HG03457 (cell line): ENCODE measurements at regions not wholly inside any gene's neighbourhood (a gene's known extent, or its start where the extent isn't known, plus 50 kb on each side); places are given as distances from the start of the nearest gene placed in this dataset.

Source experiments
- ATAC-seq: cut with Tn5 transposase; IDR thresholded peaks from one replicate; pipeline ENCODE4 v1.9.1; 2021; ENCODE audit warnings: moderate number of reproducible peaks; ENCODE audit not compliant: unreplicated experiment

- no peak for ATAC-seq
Measured at GRCh38 chr12:75579552-75579951, 68.1 kb upstream of the KRR1 start.

- ATAC-seq = no peak
Measured at GRCh38 chr12:75578546-75578945, 67.1 kb upstream of the KRR1 start.

DNA sequence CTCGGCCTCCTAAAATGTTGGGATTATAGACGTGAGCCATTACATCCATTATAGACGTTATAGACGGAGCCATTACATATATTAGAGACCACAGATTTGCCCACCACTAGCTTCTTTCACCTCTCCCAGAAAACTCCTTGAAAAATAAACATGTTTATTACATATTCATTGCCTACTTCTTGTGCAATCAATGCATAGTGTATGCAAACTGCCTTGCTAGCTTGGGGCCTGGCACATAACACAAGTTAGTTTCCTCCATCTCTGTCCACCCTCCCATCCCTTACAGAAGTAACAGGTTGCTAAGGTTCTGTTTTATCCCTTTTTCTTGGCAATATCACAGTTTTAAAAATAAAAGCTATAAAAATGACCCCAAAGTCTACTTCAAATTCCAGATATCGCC is 66.4 kb upstream of the KRR1 start:
- no peak for ATAC-seq

DNA sequence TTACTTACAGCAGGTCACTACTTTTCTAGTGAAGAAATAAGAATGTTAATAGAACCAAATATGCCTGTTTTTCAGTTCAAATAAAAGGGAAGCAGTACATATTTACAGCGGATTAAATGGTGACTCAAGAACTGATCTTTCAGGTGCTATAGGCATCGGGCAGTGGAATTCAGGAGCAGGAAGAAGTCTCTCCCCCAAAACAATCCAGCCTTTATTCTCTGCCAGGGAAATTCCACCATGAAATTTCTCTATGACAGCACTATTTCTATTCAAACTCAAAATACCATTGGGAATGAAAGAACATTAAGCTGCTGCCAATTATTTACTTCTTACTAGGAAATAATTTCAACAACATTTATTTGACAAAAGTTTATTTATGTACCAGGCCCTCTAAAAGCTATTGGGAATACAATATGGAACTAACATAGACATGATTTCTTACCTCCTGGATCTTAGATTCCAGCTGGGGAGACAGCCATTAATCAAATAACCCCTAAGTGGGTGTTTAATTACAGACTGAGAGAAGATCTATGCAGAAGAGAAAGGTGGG is 60.3 kb upstream of the KRR1 start:
- ATAC-seq = no peak

DNA sequence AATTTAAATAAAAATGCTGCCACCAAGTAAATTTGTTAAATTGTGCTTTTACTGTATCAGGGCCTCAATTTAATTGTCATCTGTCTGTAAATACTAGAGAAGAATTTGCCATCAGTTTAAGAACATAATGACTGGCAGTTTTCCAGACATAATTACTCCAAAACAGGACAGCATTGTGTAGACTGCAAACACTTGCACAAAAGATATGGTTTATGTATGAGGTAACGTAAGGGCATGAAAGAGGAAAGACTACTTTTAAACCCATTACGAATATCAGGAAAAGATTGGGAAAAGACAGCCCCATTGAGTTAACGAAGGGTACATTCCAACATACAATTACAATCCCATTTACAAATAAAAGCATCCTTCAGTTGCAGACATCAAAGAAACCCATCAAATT is 59.8 kb upstream of the KRR1 start:
- ATAC-seq = no peak

DNA sequence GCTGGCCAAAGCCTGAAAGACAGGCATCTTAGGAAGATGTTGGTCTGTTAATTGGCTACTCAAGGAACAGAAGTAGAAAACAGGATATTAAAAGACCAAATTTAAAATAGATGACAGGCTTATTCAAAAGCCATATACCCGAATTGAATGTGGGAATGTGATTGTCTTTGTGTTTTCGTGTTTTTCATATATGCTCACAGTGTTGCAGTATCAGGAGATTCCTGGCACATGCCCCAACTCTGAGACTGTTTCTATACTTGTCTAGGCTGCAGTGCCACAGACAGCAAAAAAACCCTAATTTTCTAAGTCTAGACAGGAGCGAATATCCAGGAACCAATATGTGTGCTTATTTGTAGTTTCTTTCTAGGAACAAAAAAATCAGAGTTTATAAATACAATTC is 57.4 kb upstream of the KRR1 start:
- no peak for ATAC-seq

DNA sequence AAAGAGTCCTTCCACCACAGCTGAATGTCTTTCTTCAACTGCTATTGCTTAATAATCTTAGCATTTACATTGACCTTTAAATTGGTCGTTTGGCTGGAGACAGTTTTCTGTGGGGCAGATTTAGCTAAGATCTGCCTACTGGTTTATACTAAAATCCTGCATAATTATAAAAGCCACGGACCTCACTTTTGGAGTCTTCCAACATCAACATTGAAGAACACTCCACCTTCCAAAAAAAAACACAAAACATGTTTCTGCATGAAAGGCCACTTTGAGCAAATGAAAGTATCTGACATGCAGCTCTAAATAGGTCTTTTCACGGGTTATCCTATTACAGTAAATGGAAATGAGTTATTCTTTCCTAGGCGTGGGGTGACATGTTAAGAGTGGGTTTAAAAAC is 57.0 kb upstream of the KRR1 start:
- ATAC-seq = no peak

DNA sequence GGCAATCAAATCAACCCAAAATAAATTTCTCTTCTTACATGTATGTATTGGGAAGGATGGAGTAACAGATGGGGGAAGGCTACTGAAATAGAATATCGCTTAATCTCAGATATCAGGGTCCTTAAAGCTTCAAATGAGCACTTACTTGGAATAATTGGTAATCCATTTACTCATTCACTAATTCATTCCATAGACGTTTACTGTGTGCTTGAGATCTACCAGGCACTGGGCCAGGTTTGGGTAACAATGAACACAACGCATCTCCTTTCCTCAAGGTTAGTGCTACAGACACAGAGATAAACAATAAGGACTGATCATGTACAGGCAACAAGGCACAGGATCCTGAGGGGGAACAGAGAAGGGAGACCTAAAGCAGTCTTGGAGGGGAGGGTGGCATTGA is 54.4 kb upstream of the KRR1 start:
- ATAC-seq = no peak

- ATAC-seq = no peak
Measured at GRCh38 chr12:75564852-75565251, 53.4 kb upstream of the KRR1 start.

- no peak for ATAC-seq
Measured at GRCh38 chr12:75564398-75564797, 53.0 kb upstream of the KRR1 start.

DNA sequence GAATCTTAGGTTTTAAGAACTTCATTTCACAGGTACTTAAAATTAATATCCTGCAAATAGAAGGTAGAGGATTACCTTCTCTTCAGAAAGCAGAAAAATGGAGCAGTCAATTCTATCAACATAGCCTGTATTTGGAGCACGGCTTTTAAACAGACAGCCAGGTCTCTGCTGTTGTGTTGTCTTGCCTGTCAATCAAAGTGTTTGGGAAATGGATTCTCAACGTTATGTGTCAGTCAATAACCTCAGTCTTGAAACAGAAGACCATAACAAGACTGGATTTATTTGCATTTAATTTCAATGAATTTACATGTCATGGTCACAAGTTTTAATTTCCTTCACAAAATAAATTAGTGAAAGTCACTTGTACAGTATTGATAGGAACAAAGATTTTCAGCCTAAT is 51.9 kb upstream of the KRR1 start:
- no peak for ATAC-seq

GRCh38 chr12:75561921-75562320 is 50.5 kb upstream of the KRR1 start:
- no peak for ATAC-seq
